IPS DF 6.9 (cell line): ENCODE measurements at regions not wholly inside any gene's neighbourhood (a gene's known extent, or its start where the extent isn't known, plus 50 kb on each side); places are given as distances from the start of the nearest gene placed in this dataset.
"Not testable (repeated sequence)": the region's sequence is repeated elsewhere in the genome, so short reads cannot be mapped to it uniquely, and the experiment has no call there.

ENCODE experiments used
- DNase-seq: peaks from one replicate; pipeline ENCODE4 v3.0.0-alpha.2; 2013; ENCODE audit warnings: low read depth, low spot score
- H3K27ac ChIP-seq: one replicate; pipeline ENCODE4 v1.5.1; 2013; ENCODE audit warnings: low read length, control low read depth
- H3K27me3 ChIP-seq: 2 replicates; pipeline ENCODE4 v1.6.1; 2013; ENCODE audit warnings: mild to moderate bottlenecking, low read length; ENCODE audit not compliant: control insufficient read depth, insufficient read depth
- H3K36me3 ChIP-seq: 2 replicates; pipeline ENCODE4 v1.6.1; 2013; ENCODE audit warnings: low read length; ENCODE audit not compliant: control insufficient read depth, insufficient read depth
- H3K4me1 ChIP-seq: 2 replicates; pipeline ENCODE4 v1.6.1; 2013; ENCODE audit warnings: low read length; ENCODE audit not compliant: control insufficient read depth, insufficient read depth
- H3K4me3 ChIP-seq: 2 replicates; pipeline ENCODE4 v1.5.1; 2013; ENCODE audit warnings: mild to moderate bottlenecking, low read length
- H3K9me3 ChIP-seq: 2 replicates; pipeline ENCODE4 v1.6.1; 2013; ENCODE audit warnings: low read length, inconsistent platforms; ENCODE audit not compliant: control insufficient read depth, insufficient read depth
- WGBS: extraction: QIAGEN DNeasy Blood & Tissue Kit; methylation state at CpG from one replicate; pipeline ENCODE4 v1.1.7; 2013; ENCODE audit warnings: mixed read lengths, missing lambda C conversion rate; ENCODE audit not compliant: insufficient read length, insufficient coverage; 5-methylcytosine and 5-hydroxymethylcytosine counted together

DNA sequence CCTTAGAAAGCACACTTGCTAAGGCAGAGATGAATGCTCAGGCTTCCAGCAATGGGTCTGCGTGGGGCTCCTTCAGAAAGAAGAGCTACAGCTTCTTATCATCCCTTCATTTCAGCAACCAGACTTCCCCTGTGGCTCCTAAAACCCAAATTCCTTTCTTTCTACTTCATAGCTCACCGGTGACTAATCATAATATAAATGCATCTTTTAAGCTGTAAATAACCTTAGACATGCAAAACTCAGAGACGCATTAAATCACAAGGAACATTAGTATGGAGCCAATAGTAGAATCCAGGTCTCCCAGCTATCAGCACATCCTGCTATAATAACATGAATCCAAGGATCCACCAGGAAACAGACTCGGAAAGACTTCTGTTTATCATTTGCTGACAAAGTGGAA is 375.6 kb downstream of the COG6 start:
- H3K27ac ChIP-seq: no peak overlapping the region
- DNase-seq: no peak
- no peaks in the 10 kb centered on the region for H3K27me3 ChIP-seq
- H3K4me1 ChIP-seq: no peaks in the 10 kb centered on the region
- no CpG with 5 or more reads among the region's 4 CpGs for WGBS
- no peak overlapping the region for H3K4me3 ChIP-seq
- no peaks in the 10 kb centered on the region for H3K9me3 ChIP-seq
- no peaks in the 10 kb centered on the region for H3K36me3 ChIP-seq

DNA sequence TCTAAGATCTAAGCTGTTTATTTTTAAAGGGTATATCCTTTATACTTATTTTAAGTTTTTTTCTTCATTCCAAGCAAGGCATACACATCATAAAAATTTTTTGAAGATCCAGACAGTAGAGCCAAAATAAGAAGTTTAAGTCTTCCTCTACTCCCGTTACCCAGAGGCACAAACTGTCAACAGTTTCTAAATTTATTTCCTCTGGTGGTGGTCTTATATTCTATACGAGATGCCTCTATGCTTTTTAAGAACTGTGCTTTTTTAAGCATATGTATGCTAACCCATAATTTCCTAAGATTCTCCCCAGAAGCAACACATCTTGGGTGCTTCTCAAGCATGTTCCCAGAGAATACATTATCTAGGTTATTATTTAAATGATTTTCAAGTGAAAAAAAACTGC is 383.6 kb downstream of the COG6 start:
- WGBS: no CpG with 5 or more reads among the region's 2 CpGs
- DNase-seq: no peak
- no peaks in the 10 kb centered on the region; the same call in 1 of the 2 replicates for H3K27me3 ChIP-seq
- no peaks in the 10 kb centered on the region for H3K36me3 ChIP-seq
- no peaks in the 10 kb centered on the region for H3K4me1 ChIP-seq
- H3K4me3 ChIP-seq: no peak overlapping the region
- no peak overlapping the region for H3K27ac ChIP-seq
- H3K9me3 ChIP-seq: no peaks in the 10 kb centered on the region

DNA sequence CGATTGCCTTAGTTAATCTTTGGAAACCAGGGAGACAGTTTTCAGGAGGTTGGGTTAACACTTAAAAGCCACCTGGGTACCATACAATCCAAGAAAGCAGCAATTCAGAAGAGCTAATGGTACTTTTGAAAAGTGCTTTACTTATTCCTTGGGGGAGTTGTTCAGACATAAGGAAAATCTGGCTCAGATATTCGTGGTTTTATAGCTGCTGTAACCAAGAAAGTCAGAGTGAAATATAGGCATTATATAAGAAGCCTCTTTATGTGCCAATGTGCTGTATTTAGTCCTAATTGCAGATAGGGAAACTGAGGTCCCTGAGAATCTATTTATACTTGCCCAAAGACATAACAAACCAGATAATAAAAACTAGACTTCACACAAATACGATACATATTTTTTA is 387.5 kb downstream of the COG6 start:
- H3K36me3 ChIP-seq: no peaks in the 10 kb centered on the region
- 100% methylated on average over 1 of the region's 3 CpGs for WGBS
- DNase-seq: no peak
- no peaks in the 10 kb centered on the region; the same call in 1 of the 2 replicates for H3K27me3 ChIP-seq
- no peaks in the 10 kb centered on the region for H3K4me1 ChIP-seq
- H3K27ac ChIP-seq: no peak overlapping the region
- no peak overlapping the region for H3K4me3 ChIP-seq
- H3K9me3 ChIP-seq: no peaks in the 10 kb centered on the region

DNA sequence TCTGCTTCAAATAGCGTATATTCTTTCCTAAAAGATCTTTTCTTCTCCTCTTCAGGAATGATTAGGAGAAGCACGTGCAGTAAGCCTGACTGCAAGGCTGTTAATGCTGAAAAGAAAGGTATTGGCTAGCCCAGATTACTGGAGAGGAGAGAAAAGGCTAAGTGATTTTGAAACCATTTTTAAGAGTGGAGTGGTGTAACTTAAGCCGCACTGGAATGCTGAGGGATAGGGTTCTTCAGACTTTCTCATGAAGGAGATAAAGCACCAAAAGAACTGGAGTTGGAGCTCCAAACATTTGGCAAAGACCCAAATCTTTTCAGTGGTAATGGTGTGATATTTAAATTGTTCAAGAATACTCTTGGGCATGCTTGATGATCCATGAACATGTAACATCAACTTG is 388.3 kb downstream of the COG6 start:
- no CpG with 5 or more reads among the region's 3 CpGs for WGBS
- no peak overlapping the region for H3K4me3 ChIP-seq
- H3K9me3 ChIP-seq: no peaks in the 10 kb centered on the region
- H3K27ac ChIP-seq: no peak overlapping the region
- no peak for DNase-seq
- no peaks in the 10 kb centered on the region for H3K36me3 ChIP-seq
- H3K27me3 ChIP-seq: no peaks in the 10 kb centered on the region; the same call in 1 of the 2 replicates
- no peaks in the 10 kb centered on the region for H3K4me1 ChIP-seq

DNA sequence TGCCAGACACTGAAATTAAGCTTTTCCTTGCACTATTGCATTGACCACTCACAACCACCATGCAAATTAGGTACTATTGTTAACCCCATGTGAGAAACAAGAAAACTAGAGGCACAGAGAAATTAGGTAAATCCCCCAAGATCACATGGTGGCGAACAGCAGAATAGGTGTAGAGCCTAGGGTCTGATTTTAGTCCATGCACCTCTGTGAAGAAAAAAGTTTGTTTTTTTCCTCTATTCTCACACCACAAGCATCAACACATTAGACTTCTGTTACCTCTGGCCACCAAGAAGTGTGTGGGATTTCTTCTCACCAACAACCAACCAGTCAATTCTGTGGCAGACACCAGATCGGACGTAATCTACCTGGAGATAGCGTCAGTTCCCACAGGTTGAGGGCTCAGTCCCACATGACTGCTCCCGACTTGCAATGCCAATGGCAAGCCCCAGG is 391.9 kb downstream of the COG6 start:
- no peak overlapping the region for H3K4me3 ChIP-seq
- no peaks in the 10 kb centered on the region for H3K36me3 ChIP-seq
- H3K4me1 ChIP-seq: no peaks in the 10 kb centered on the region
- H3K9me3 ChIP-seq: no peaks in the 10 kb centered on the region
- no peak overlapping the region for H3K27ac ChIP-seq
- no peaks in the 10 kb centered on the region for H3K27me3 ChIP-seq
- WGBS: no CpG with 5 or more reads among the region's 5 CpGs
- DNase-seq: no peak

DNA sequence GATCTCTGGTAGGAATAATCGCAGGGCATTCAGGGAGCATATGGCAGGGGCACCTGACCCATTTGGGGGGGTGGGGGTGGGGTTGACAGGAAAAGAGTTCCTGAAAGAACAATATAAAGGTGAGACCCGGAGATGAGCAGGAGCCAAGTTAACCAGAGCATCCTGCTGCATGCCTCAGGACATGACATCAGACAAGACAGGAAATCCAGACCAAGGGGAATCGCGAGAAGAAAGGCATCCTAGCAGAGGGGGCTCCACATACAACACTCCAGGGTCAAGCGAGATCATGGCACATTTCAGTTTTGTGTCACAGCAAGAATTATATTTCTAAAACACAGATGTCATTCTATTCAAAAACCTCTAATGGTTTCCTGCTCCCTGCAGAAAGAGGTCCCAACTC is 393.1 kb downstream of the COG6 start:
- Histone ChIP-seq H3K4me3 (no peak overlapping the region), H3K4me1 (no peaks in the 10 kb centered on the region), H3K27ac (no peak overlapping the region), H3K9me3 (no peaks in the 10 kb centered on the region), H3K36me3 (no peaks in the 10 kb centered on the region), H3K27me3 (no peaks in the 10 kb centered on the region)
- no peak for DNase-seq
- WGBS: no CpG with 5 or more reads among the region's 5 CpGs

DNA sequence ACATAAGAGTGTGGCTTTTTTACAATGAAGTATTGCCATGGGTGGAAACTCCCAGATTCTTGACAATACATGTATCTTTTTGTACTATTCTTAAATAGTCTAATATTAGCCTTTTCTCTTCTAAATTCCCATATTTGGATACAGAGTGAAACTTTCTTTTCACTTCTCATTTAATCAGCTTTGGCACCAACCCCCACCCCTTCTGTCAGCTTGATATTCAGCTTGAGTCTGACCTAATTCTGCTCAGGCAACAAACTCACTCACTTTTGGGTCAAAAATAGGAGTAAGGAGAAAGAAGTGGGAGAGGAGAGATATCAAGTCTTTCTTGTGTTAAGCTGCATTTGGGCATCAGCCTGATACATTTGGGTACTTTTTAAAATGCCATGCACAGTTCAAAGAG is 397.5 kb downstream of the COG6 start:
- DNase-seq: no peak
- H3K27me3 ChIP-seq: no peaks in the 10 kb centered on the region
- H3K4me1 ChIP-seq: no peaks in the 10 kb centered on the region
- no peak overlapping the region for H3K27ac ChIP-seq
- no peaks in the 10 kb centered on the region for H3K9me3 ChIP-seq
- no peaks in the 10 kb centered on the region for H3K36me3 ChIP-seq
- no peak overlapping the region for H3K4me3 ChIP-seq

DNA sequence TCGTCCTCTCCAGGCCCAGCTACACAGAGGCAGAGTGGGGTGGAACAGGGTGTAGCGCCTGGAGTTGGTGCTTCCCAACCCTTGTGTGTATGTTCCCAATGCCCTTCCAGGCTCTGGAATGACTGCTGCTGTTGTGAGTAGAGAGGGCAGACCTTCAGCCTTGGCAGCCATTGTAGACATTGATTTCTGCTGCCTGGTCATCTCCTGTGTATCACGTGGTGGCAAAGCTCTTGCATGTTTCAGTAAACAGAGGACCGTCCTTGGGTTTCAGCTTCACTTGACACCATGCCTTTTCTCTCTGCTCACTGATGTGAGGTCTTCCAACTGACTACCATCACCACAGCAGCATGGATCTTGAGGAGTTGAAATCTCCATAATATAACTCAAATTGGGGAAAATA is 397.9 kb downstream of the COG6 start:
- H3K9me3 ChIP-seq: no peaks in the 10 kb centered on the region
- no peak overlapping the region for H3K27ac ChIP-seq

DNA sequence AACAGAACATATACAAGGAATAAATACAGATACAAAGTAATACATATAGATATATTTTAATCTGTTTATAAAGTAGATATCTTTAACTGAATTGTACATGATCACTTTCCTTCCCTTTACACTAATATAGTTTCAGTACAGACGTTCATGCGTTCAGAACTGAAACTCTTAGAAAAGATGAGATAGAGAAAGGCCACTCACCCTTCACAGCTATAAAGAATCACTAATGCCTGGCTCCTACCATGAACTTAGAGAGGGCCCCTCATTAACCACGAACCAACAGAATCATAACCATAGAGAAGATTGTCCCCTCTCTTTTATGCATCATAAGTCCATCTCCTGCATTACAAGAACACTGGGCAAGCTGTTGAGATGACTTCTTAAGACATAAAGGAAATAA is 399.0 kb downstream of the COG6 start:
- H3K9me3 ChIP-seq, H3K27ac ChIP-seq: not testable (repeated sequence)
- WGBS: no CpG with 5 or more reads among the region's 3 CpGs

More for the DNA sequence above, 397.9 kb downstream of the COG6 start:
- no peak overlapping the region for H3K4me3 ChIP-seq
- H3K4me1 ChIP-seq: no peaks in the 10 kb centered on the region
- WGBS: no CpG with 5 or more reads among the region's 4 CpGs
- DNase-seq: no peak
- H3K27me3 ChIP-seq: no peaks in the 10 kb centered on the region
- H3K36me3 ChIP-seq: no peaks in the 10 kb centered on the region

DNA sequence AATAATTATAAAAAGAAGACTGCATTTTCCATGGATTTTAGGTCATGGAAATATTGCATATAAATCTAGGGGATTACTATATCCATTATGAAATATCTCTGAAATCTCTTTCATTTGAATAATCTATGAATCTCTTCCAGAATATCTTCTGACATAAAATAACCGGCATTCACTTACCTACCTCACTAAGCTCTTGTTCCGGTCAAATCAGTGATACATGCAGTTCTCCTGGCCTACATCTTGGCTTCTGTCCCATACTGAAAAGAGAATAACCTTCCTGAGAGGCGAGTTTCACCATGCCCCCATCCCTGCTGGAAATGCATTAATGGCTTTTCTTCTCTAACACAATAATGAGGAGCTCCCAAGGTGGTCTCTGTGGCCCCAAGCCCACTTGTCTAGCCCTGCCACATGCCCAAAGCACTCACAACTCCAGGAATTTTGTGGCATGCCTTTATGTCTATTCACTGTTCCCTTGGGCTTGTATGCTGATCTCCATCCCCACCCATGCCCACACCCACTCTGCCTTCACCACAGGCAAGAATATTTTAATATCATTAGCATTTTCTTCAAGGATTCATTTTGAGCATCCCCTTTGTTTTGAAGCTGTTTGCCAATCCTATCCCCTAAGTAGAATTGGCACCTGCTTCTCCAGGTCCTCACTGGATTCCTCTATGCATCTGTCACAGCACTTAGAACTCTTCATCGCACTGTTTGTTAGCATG is 401.6 kb downstream of the COG6 start:
- no peaks in the 10 kb centered on the region for H3K9me3 ChIP-seq
- H3K4me3 ChIP-seq: no peak overlapping the region

More for the DNA sequence above, 399.0 kb downstream of the COG6 start:
- not testable (repeated sequence) for H3K4me3 ChIP-seq, H3K36me3 ChIP-seq, H3K27me3 ChIP-seq, H3K4me1 ChIP-seq, DNase-seq

DNA sequence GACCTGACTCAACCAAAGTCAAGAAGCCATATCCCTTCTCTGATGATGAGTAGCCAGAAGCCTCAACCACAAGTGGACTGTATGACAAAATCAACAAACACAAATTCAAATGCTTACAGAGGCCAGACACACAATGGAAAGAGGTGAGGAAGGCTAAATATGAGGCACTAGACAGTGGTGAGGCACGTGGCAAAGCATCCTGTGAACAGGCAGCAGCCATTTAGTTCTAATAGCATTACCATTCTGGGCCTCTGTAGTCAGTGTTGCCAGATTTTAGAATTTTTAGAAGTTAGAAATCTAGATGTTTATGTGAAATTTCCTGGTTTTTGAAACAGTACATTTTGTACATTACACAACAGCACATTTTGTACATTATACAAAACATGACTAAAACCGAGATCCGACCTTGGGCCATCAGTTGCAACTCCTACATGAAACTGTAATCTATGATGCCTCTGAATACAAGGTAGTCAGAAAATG is 403.3 kb downstream of the COG6 start:
- Histone ChIP-seq H3K4me1 (no peaks in the 10 kb centered on the region), H3K27ac (no peak overlapping the region), H3K9me3 (no peaks in the 10 kb centered on the region), H3K27me3 (no peaks in the 10 kb centered on the region), H3K4me3 (no peak overlapping the region), H3K36me3 (no peaks in the 10 kb centered on the region)
- WGBS: no CpG with 5 or more reads among the region's 3 CpGs
- DNase-seq: no peak

More for the DNA sequence above, 401.6 kb downstream of the COG6 start:
- Histone ChIP-seq H3K4me1 (no peaks in the 10 kb centered on the region), H3K27me3 (no peaks in the 10 kb centered on the region), H3K36me3 (no peaks in the 10 kb centered on the region), H3K27ac (no peak overlapping the region)
- no CpG with 5 or more reads among the region's 4 CpGs for WGBS
- DNase-seq: no peak
